ENCODE measurements at regions not wholly inside any gene's neighbourhood (a gene's known extent, or its start where the extent isn't known, plus 50 kb on each side); places are given as distances from the start of the nearest gene placed in this dataset.

- no peaks in the 10 kb centered on the region for H3K4me1 ChIP-seq
- no peaks in the 10 kb centered on the region for H3K9me3 ChIP-seq
- intact Hi-C loops (cut with DNase I), result no loop called here
- no peaks in the 10 kb centered on the region for H3K27me3 ChIP-seq
- no peak for TF ChIP-seq POLR2A (IDR thresholded peaks at IDR 0.05)
- no peak for TF ChIP-seq CTCF (IDR thresholded peaks at IDR 0.05)
- no peak overlapping the region for H3K4me3 ChIP-seq
- DNase-seq, result no peak
- no peaks in the 10 kb centered on the region for H3K36me3 ChIP-seq
- WGBS, 2 donors, result 78 to 86% methylated on average over 4 of the region's 4 CpGs
- H3K27ac ChIP-seq, result no peak overlapping the region
Measured at GRCh38 chr16:52652033-52652432, 105.1 kb upstream of the TOX3 start.

GRCh38 chr16:52650789-52651188 is 103.8 kb upstream of the TOX3 start:
- Histone ChIP-seq H3K27me3 (no peaks in the 10 kb centered on the region), H3K36me3 (no peaks in the 10 kb centered on the region), H3K4me1 (no peaks in the 10 kb centered on the region), H3K27ac (no peak overlapping the region), H3K4me3 (no peak overlapping the region), H3K9me3 (no peaks in the 10 kb centered on the region)
- WGBS, 2 donors, result 54 to 55% methylated on average over 3 of the region's 3 CpGs
- intact Hi-C loops (cut with DNase I), result no loop called here
- TF ChIP-seq CTCF (IDR thresholded peaks at IDR 0.05), result no peak
- no peak for TF ChIP-seq POLR2A (IDR thresholded peaks at IDR 0.05)
- DNase-seq, result no peak

- WGBS, 2 donors, result 33 to 38% methylated on average over 3 of the region's 3 CpGs
- Histone ChIP-seq H3K27me3 (no peaks in the 10 kb centered on the region), H3K36me3 (no peaks in the 10 kb centered on the region), H3K27ac (no peak overlapping the region), H3K9me3 (no peaks in the 10 kb centered on the region), H3K4me3 (no peak overlapping the region), H3K4me1 (no peaks in the 10 kb centered on the region)
- no peak for TF ChIP-seq CTCF (IDR thresholded peaks at IDR 0.05)
- no peak for TF ChIP-seq POLR2A (IDR thresholded peaks at IDR 0.05)
- DNase-seq, result no peak
- intact Hi-C loops (cut with DNase I), result no loop called here
Measured at GRCh38 chr16:52650318-52650717, 103.4 kb upstream of the TOX3 start.

GRCh38 chr16:52649870-52650269 is 102.9 kb upstream of the TOX3 start:
- no peaks in the 10 kb centered on the region for H3K4me1 ChIP-seq
- H3K27ac ChIP-seq, result no peak overlapping the region
- intact Hi-C loops (cut with DNase I), result no loop called here
- DNase-seq, result no peak
- no peaks in the 10 kb centered on the region for H3K9me3 ChIP-seq
- TF ChIP-seq POLR2A (IDR thresholded peaks at IDR 0.05), result no peak
- no peak for TF ChIP-seq CTCF (IDR thresholded peaks at IDR 0.05)
- no peaks in the 10 kb centered on the region for H3K27me3 ChIP-seq
- WGBS, 2 donors, result 20 to 63% methylated on average over 1 of the region's 1 CpG
- H3K4me3 ChIP-seq, result no peak overlapping the region
- no peaks in the 10 kb centered on the region for H3K36me3 ChIP-seq

- Histone ChIP-seq H3K4me3 (no peak overlapping the region), H3K27ac (no peak overlapping the region), H3K27me3 (no peaks in the 10 kb centered on the region), H3K4me1 (no peaks in the 10 kb centered on the region), H3K9me3 (no peaks in the 10 kb centered on the region), H3K36me3 (no peaks in the 10 kb centered on the region)
- TF ChIP-seq CTCF (IDR thresholded peaks at IDR 0.05) (no peak), POLR2A (IDR thresholded peaks at IDR 0.05) (no peak)
- intact Hi-C loops (cut with DNase I), result no loop called here
- WGBS, 2 donors, result 61 to 76% methylated on average over 2 of the region's 2 CpGs
- DNase-seq, result no peak
Measured at GRCh38 chr16:52647588-52647987, 100.6 kb upstream of the TOX3 start.
